ENCODE measurements at regions not wholly inside any gene's neighbourhood (a gene's known extent, or its start where the extent isn't known, plus 50 kb on each side); places are given as distances from the start of the nearest gene placed in this dataset.

GRCh38 chr3:117303443-117303842 lies 593.9 kb downstream of the TUSC7 start:
- no peak for DNase-seq
- Mint-ChIP-seq H3K9me3 (peaks cover 4% of the 10 kb centered on the region), H3K36me3 (ENCODE audit: low read depth) (no peaks in the 10 kb centered on the region), H3K27ac (no peak overlapping the region), H3K4me1 (ENCODE audit: low read depth) (no peaks in the 10 kb centered on the region), H3K4me3 (no peak overlapping the region), H3K27me3 (no peaks in the 10 kb centered on the region)

- no peaks in the 10 kb centered on the region for H3K4me1 Mint-ChIP-seq (ENCODE audit: low read depth)
- H3K36me3 Mint-ChIP-seq (ENCODE audit: low read depth): no peaks in the 10 kb centered on the region
- DNase-seq: no peak
- H3K9me3 Mint-ChIP-seq: peaks cover 8% of the 10 kb centered on the region
- no peak overlapping the region for H3K27ac Mint-ChIP-seq
- no peak overlapping the region for H3K4me3 Mint-ChIP-seq
- no peaks in the 10 kb centered on the region for H3K27me3 Mint-ChIP-seq
Observed at GRCh38 chr3:117304681-117305080, 595.1 kb downstream of the TUSC7 start.

GRCh38 chr3:117305681-117306080 lies 596.1 kb downstream of the TUSC7 start:
- no peak overlapping the region for H3K27ac Mint-ChIP-seq
- no peaks in the 10 kb centered on the region for H3K36me3 Mint-ChIP-seq (ENCODE audit: low read depth)
- H3K27me3 Mint-ChIP-seq: no peaks in the 10 kb centered on the region
- no peaks in the 10 kb centered on the region for H3K4me1 Mint-ChIP-seq (ENCODE audit: low read depth)
- H3K9me3 Mint-ChIP-seq: peaks cover 8% of the 10 kb centered on the region
- H3K4me3 Mint-ChIP-seq: no peak overlapping the region
- no peak for DNase-seq

GRCh38 chr3:117306299-117306698 lies 596.7 kb downstream of the TUSC7 start:
- DNase-seq: no peak
- Mint-ChIP-seq H3K27me3 (no peaks in the 10 kb centered on the region), H3K4me3 (no peak overlapping the region), H3K27ac (no peak overlapping the region), H3K4me1 (ENCODE audit: low read depth) (no peaks in the 10 kb centered on the region), H3K9me3 (peaks cover 8% of the 10 kb centered on the region), H3K36me3 (ENCODE audit: low read depth) (no peaks in the 10 kb centered on the region)

- H3K27ac Mint-ChIP-seq: no peak overlapping the region
- H3K9me3 Mint-ChIP-seq: peaks cover 8% of the 10 kb centered on the region
- no peaks in the 10 kb centered on the region for H3K36me3 Mint-ChIP-seq (ENCODE audit: low read depth)
- H3K27me3 Mint-ChIP-seq: no peaks in the 10 kb centered on the region
- no peak for DNase-seq
- H3K4me3 Mint-ChIP-seq: no peak overlapping the region
- H3K4me1 Mint-ChIP-seq (ENCODE audit: low read depth): no peaks in the 10 kb centered on the region
Observed at GRCh38 chr3:117308353-117308752, 598.8 kb downstream of the TUSC7 start.

- Mint-ChIP-seq H3K9me3 (peaks cover 9% of the 10 kb centered on the region), H3K27ac (no peak overlapping the region), H3K4me3 (no peak overlapping the region), H3K4me1 (ENCODE audit: low read depth) (no peaks in the 10 kb centered on the region), H3K27me3 (no peaks in the 10 kb centered on the region), H3K36me3 (ENCODE audit: low read depth) (no peaks in the 10 kb centered on the region)
- no peak for DNase-seq
Observed at GRCh38 chr3:117308756-117309155, 599.2 kb downstream of the TUSC7 start.

GRCh38 chr3:117310536-117310935 lies 601.0 kb downstream of the TUSC7 start:
- H3K36me3 Mint-ChIP-seq (ENCODE audit: low read depth): no peaks in the 10 kb centered on the region
- H3K27me3 Mint-ChIP-seq: no peaks in the 10 kb centered on the region
- no peaks in the 10 kb centered on the region for H3K4me1 Mint-ChIP-seq (ENCODE audit: low read depth)
- H3K9me3 Mint-ChIP-seq: peaks cover 12% of the 10 kb centered on the region
- no peak overlapping the region for H3K4me3 Mint-ChIP-seq
- DNase-seq: no peak
- H3K27ac Mint-ChIP-seq: no peak overlapping the region

- no peak for DNase-seq
- no peaks in the 10 kb centered on the region for H3K36me3 Mint-ChIP-seq (ENCODE audit: low read depth)
- H3K27ac Mint-ChIP-seq: no peak overlapping the region
- peaks cover 11% of the 10 kb centered on the region for H3K9me3 Mint-ChIP-seq
- H3K27me3 Mint-ChIP-seq: no peaks in the 10 kb centered on the region
- no peak overlapping the region for H3K4me3 Mint-ChIP-seq
- H3K4me1 Mint-ChIP-seq (ENCODE audit: low read depth): no peaks in the 10 kb centered on the region
Observed at GRCh38 chr3:117314441-117315150, 605.0 kb downstream of the TUSC7 start.

GRCh38 chr3:117322866-117323265 lies 613.3 kb downstream of the TUSC7 start:
- Mint-ChIP-seq H3K4me1 (ENCODE audit: low read depth) (no peaks in the 10 kb centered on the region), H3K4me3 (no peak overlapping the region), H3K27me3 (no peaks in the 10 kb centered on the region), H3K9me3 (peaks cover 17% of the 10 kb centered on the region), H3K27ac (no peak overlapping the region), H3K36me3 (ENCODE audit: low read depth) (no peaks in the 10 kb centered on the region)
- no peak for DNase-seq

- H3K4me3 Mint-ChIP-seq: no peak overlapping the region
- no peaks in the 10 kb centered on the region for H3K4me1 Mint-ChIP-seq (ENCODE audit: low read depth)
- H3K9me3 Mint-ChIP-seq: peaks cover 4% of the 10 kb centered on the region
- no peaks in the 10 kb centered on the region for H3K36me3 Mint-ChIP-seq (ENCODE audit: low read depth)
- DNase-seq: no peak
- no peak overlapping the region for H3K27ac Mint-ChIP-seq
- no peaks in the 10 kb centered on the region for H3K27me3 Mint-ChIP-seq
Observed at GRCh38 chr3:117346901-117347300, 637.3 kb downstream of the TUSC7 start.

GRCh38 chr3:117348884-117349283 lies 639.3 kb downstream of the TUSC7 start:
- no peak overlapping the region for H3K4me3 Mint-ChIP-seq
- H3K9me3 Mint-ChIP-seq: peaks cover 4% of the 10 kb centered on the region
- no peaks in the 10 kb centered on the region for H3K36me3 Mint-ChIP-seq (ENCODE audit: low read depth)

GRCh38 chr3:117349566-117349965 lies 640.0 kb downstream of the TUSC7 start:
- H3K4me3 Mint-ChIP-seq: no peak overlapping the region
- H3K36me3 Mint-ChIP-seq (ENCODE audit: low read depth): no peaks in the 10 kb centered on the region
- H3K27ac Mint-ChIP-seq: no peak overlapping the region
- peaks cover 6% of the 10 kb centered on the region for H3K9me3 Mint-ChIP-seq
- no peaks in the 10 kb centered on the region for H3K27me3 Mint-ChIP-seq
- no peak for DNase-seq
- no peaks in the 10 kb centered on the region for H3K4me1 Mint-ChIP-seq (ENCODE audit: low read depth)

More at GRCh38 chr3:117348884-117349283, 639.3 kb downstream of the TUSC7 start:
- Mint-ChIP-seq H3K4me1 (ENCODE audit: low read depth) (no peaks in the 10 kb centered on the region), H3K27me3 (no peaks in the 10 kb centered on the region), H3K27ac (no peak overlapping the region)
- DNase-seq: no peak

GRCh38 chr3:117350371-117350770 lies 640.8 kb downstream of the TUSC7 start:
- Mint-ChIP-seq H3K27ac (no peak overlapping the region), H3K4me3 (no peak overlapping the region), H3K4me1 (ENCODE audit: low read depth) (no peaks in the 10 kb centered on the region), H3K27me3 (no peaks in the 10 kb centered on the region), H3K36me3 (ENCODE audit: low read depth) (no peaks in the 10 kb centered on the region), H3K9me3 (peaks cover 8% of the 10 kb centered on the region)
- DNase-seq: no peak

- peaks cover 14% of the 10 kb centered on the region for H3K9me3 Mint-ChIP-seq
- no peaks in the 10 kb centered on the region for H3K36me3 Mint-ChIP-seq (ENCODE audit: low read depth)
- no peak overlapping the region for H3K4me3 Mint-ChIP-seq
- H3K4me1 Mint-ChIP-seq (ENCODE audit: low read depth): no peaks in the 10 kb centered on the region
- DNase-seq: no peak
- no peak overlapping the region for H3K27ac Mint-ChIP-seq
- H3K27me3 Mint-ChIP-seq: no peaks in the 10 kb centered on the region
Observed at GRCh38 chr3:117355566-117355965, 646.0 kb downstream of the TUSC7 start.

- Mint-ChIP-seq H3K36me3 (ENCODE audit: low read depth) (no peaks in the 10 kb centered on the region), H3K4me3 (no peak overlapping the region), H3K4me1 (ENCODE audit: low read depth) (no peaks in the 10 kb centered on the region), H3K27ac (no peak overlapping the region), H3K27me3 (no peaks in the 10 kb centered on the region), H3K9me3 (peaks cover 18% of the 10 kb centered on the region)
- no peak for DNase-seq
Observed at GRCh38 chr3:117356091-117356705, 646.6 kb downstream of the TUSC7 start.
